NT2/D1 (cell line): ENCODE measurements at regions not wholly inside any gene's neighbourhood (a gene's known extent, or its start where the extent isn't known, plus 50 kb on each side); places are given as distances from the start of the nearest gene placed in this dataset.
"Not testable (repeated sequence)": the region's sequence is repeated elsewhere in the genome, so short reads cannot be mapped to it uniquely, and the experiment has no call there.

Experiments used
- DNase-seq: peaks from one replicate; pipeline ENCODE4 v3.0.0-alpha.2; 2011; ENCODE audit warnings: low read depth, low spot score
- H3K27me3 ChIP-seq: 2 replicates; pipeline ENCODE4 v1.6.0; 2011; ENCODE audit warnings: mild to moderate bottlenecking; ENCODE audit not compliant: insufficient read length, insufficient read depth
- H3K36me3 ChIP-seq: 2 replicates; pipeline ENCODE4 v1.6.1; 2011; ENCODE audit warnings: mild to moderate bottlenecking, low read length, mixed read lengths; ENCODE audit not compliant: insufficient read depth, insufficient read length
- H3K4me1 ChIP-seq: 2 replicates; pipeline ENCODE4 v1.5.1; 2011; ENCODE audit not compliant: insufficient read depth, insufficient read length
- H3K4me3 ChIP-seq: 2 replicates; pipeline ENCODE4 v1.5.1; 2011; ENCODE audit warnings: low read depth; ENCODE audit not compliant: insufficient read length
- H3K9ac ChIP-seq: 2 replicates; pipeline ENCODE4 v1.6.0; 2011; ENCODE audit warnings: low read depth; ENCODE audit not compliant: insufficient read length
- H3K9me3 ChIP-seq: 2 replicates; pipeline ENCODE4 v1.5.1; 2011; ENCODE audit warnings: mild to moderate bottlenecking, low read length; ENCODE audit not compliant: insufficient read depth
- SUZ12 ChIP-seq: IDR thresholded peaks from 2 replicates; pipeline ENCODE4 v1.6.1; 2011; ENCODE audit not compliant: insufficient read length, insufficient read depth; ENCODE audit errors: extremely low read depth
- YY1 ChIP-seq: IDR thresholded peaks from 2 replicates; pipeline ENCODE4 v1.6.1; 2011; ENCODE audit not compliant: insufficient read length, insufficient read depth
- ZNF274 ChIP-seq: IDR thresholded peaks from 2 replicates; pipeline ENCODE4 v1.6.1; 2011; ENCODE audit warnings: mild to moderate bottlenecking, low read depth, low read length

- Histone ChIP-seq H3K4me1 (no peaks in the 10 kb centered on the region), H3K27me3 (no peaks in the 10 kb centered on the region), H3K4me3 (no peak overlapping the region), H3K9ac (no peak overlapping the region), H3K9me3 (no peaks in the 10 kb centered on the region), H3K36me3 (no peaks in the 10 kb centered on the region)
- TF ChIP-seq YY1 (no peak), ZNF274 (no peak), SUZ12 (no peak)
- no peak for DNase-seq
Observed at GRCh38 chr14:84477996-84478395, 1051.9 kb upstream of the FLRT2 start.

- Histone ChIP-seq H3K9ac (no peak overlapping the region), H3K4me3 (no peak overlapping the region), H3K9me3 (no peaks in the 10 kb centered on the region), H3K4me1 (no peaks in the 10 kb centered on the region), H3K36me3 (no peaks in the 10 kb centered on the region), H3K27me3 (no peaks in the 10 kb centered on the region)
- no peak for DNase-seq
- no peak for TF ChIP-seq ZNF274
- TF ChIP-seq SUZ12 = no peak
- no peak for TF ChIP-seq YY1
Observed at GRCh38 chr14:84482256-84483071, 1047.5 kb upstream of the FLRT2 start.

- Histone ChIP-seq H3K9ac (no peak overlapping the region), H3K4me1 (no peaks in the 10 kb centered on the region), H3K4me3 (no peak overlapping the region), H3K27me3 (no peaks in the 10 kb centered on the region), H3K9me3 (no peaks in the 10 kb centered on the region), H3K36me3 (no peaks in the 10 kb centered on the region)
- TF ChIP-seq ZNF274 (no peak), SUZ12 (no peak), YY1 (no peak)
- no peak for DNase-seq
Observed at GRCh38 chr14:84483072-84483420, 1046.9 kb upstream of the FLRT2 start.

- H3K4me1 ChIP-seq, H3K4me3 ChIP-seq, H3K9me3 ChIP-seq: not testable (repeated sequence)
Observed at GRCh38 chr14:84484243-84484642, 1045.7 kb upstream of the FLRT2 start.

GRCh38 chr14:84485036-84485435 is 1044.9 kb upstream of the FLRT2 start:
- H3K4me3 ChIP-seq = no peak overlapping the region
- no peak for DNase-seq
- TF ChIP-seq SUZ12 (no peak), ZNF274 (no peak), YY1 (no peak)
- H3K9me3 ChIP-seq = no peaks in the 10 kb centered on the region
- H3K9ac ChIP-seq = no peak overlapping the region
- no peaks in the 10 kb centered on the region for H3K36me3 ChIP-seq
- H3K4me1 ChIP-seq = no peaks in the 10 kb centered on the region
- H3K27me3 ChIP-seq = no peaks in the 10 kb centered on the region

More at GRCh38 chr14:84484243-84484642, 1045.7 kb upstream of the FLRT2 start:
- H3K27me3 ChIP-seq, H3K9ac ChIP-seq, H3K36me3 ChIP-seq, DNase-seq: not testable (repeated sequence)

GRCh38 chr14:84490081-84490480 is 1039.9 kb upstream of the FLRT2 start:
- no peaks in the 10 kb centered on the region for H3K4me1 ChIP-seq
- H3K36me3 ChIP-seq = no peaks in the 10 kb centered on the region
- H3K4me3 ChIP-seq = no peak overlapping the region
- no peaks in the 10 kb centered on the region for H3K27me3 ChIP-seq
- no peak for DNase-seq
- TF ChIP-seq SUZ12 (no peak), YY1 (no peak), ZNF274 (no peak)
- no peak overlapping the region for H3K9ac ChIP-seq
- H3K9me3 ChIP-seq = no peaks in the 10 kb centered on the region

GRCh38 chr14:84492685-84493084 is 1037.3 kb upstream of the FLRT2 start:
- no peak overlapping the region for H3K4me3 ChIP-seq
- no peaks in the 10 kb centered on the region; the same call in 1 of the 2 replicates for H3K9me3 ChIP-seq
- no peak overlapping the region for H3K9ac ChIP-seq
- no peaks in the 10 kb centered on the region for H3K4me1 ChIP-seq
- TF ChIP-seq YY1 (no peak), SUZ12 (no peak), ZNF274 (no peak)
- no peaks in the 10 kb centered on the region for H3K27me3 ChIP-seq
- no peak for DNase-seq
- H3K36me3 ChIP-seq = no peaks in the 10 kb centered on the region

GRCh38 chr14:84493779-84494178 is 1036.2 kb upstream of the FLRT2 start:
- no peak for DNase-seq
- Histone ChIP-seq H3K9me3 (no peaks in the 10 kb centered on the region; the same call in 1 of the 2 replicates), H3K4me3 (no peak overlapping the region), H3K4me1 (no peaks in the 10 kb centered on the region), H3K36me3 (no peaks in the 10 kb centered on the region), H3K9ac (no peak overlapping the region), H3K27me3 (no peaks in the 10 kb centered on the region)
- TF ChIP-seq SUZ12 (no peak), YY1 (no peak), ZNF274 (no peak)
